GM12878 (cell line): ENCODE measurements at regions not wholly inside any gene's neighbourhood (a gene's known extent, or its start where the extent isn't known, plus 50 kb on each side); places are given as distances from the start of the nearest gene placed in this dataset.
A peak's percentile ranks its signal among the peaks of the same experiment; 100 is the strongest.

Source experiments
- ATAC-seq: fragments of 200-7000 bp; cut with Tn5 transposase; 3 replicates; pipeline ENCODE4 v1.9.1; 2020; ENCODE audit warnings: mild to moderate bottlenecking, moderate library complexity
- BruUV-seq: library from RNA; stranded (reverse); fragments of 400-500 nt; replicated peaks from 2 replicates; lab custom pipeline; 2021; lab: Mats Ljungman, UMichigan
- CTCF ChIA-PET: fragments of 300-600 bp; sonication (Branson Sonifier 250); formaldehyde crosslinking; extraction: SDS; loops from one replicate; lab custom pipeline; 2021; ENCODE audit warnings: inconsistent platforms; lab: Yijun Ruan, JAX
- POLR2A ChIA-PET: fragments of 350-600 bp; formaldehyde crosslinking; extraction: SDS; loops from one replicate; lab custom pipeline; 2021; ENCODE audit warnings: inconsistent platforms; lab: Charles Lee
- RAD21 ChIA-PET: fragments of 300-600 bp; sonication (Branson Sonifier 250); formaldehyde crosslinking; loops from one replicate; lab custom pipeline; 2023; ENCODE audit warnings: antibody characterized with exemption; ENCODE audit not compliant: unreplicated experiment; lab: Charles Lee
- SMC1A ChIA-PET: fragments of 300-600 bp; sonication (Branson Sonifier 250); formaldehyde crosslinking; loops from one replicate; lab custom pipeline; 2023; ENCODE audit not compliant: unreplicated experiment, uncharacterized antibody; lab: Charles Lee
- DNase-seq: peaks from one replicate; pipeline ENCODE4 v3.0.0-alpha.2; 2011; ENCODE audit warnings: low read depth, low spot score
- FAIRE-seq: peaks from 3 replicates; lab custom pipeline; 2011; peaks lifted over from hg19 to GRCh38; lab: Jason Lieb, UNC
- H2AFZ ChIP-seq: 2 replicates; pipeline ENCODE4 v1.6.0; 2011; ENCODE audit warnings: low read depth, low read length, control low read depth; ENCODE audit not compliant: control insufficient read depth
- H3K27ac ChIP-seq: 2 replicates; pipeline ENCODE4 v1.5.1; 2011; ENCODE audit warnings: control low read depth; ENCODE audit not compliant: control insufficient read depth, insufficient read depth
- H3K27me3 ChIP-seq, 2 experiments: replicated peaks in 1 of 2; 2 replicates each; pipeline versions ENCODE4 v1.6.0 to v1.6.1; 2011; ENCODE audit warnings: low read length in 1 of 2; ENCODE audit not compliant: control insufficient read depth in 2 of 2, insufficient read depth in 2 of 2
- H3K36me3 ChIP-seq, 2 experiments: 2 replicates each; pipeline ENCODE4 v1.5.1; 2011; ENCODE audit warnings: low read length in 1 of 2; ENCODE audit not compliant: control insufficient read depth in 2 of 2, insufficient read depth in 2 of 2
- H3K4me1 ChIP-seq: 2 replicates; pipeline ENCODE4 v1.6.1; 2011; ENCODE audit warnings: mild to moderate bottlenecking, low read length, moderate library complexity, mixed read lengths; ENCODE audit not compliant: control insufficient read depth, insufficient read depth
- H3K4me2 ChIP-seq: 2 replicates; pipeline ENCODE4 v1.6.0; 2011; ENCODE audit warnings: control low read depth; ENCODE audit not compliant: control insufficient read depth, insufficient read depth
- H3K4me3 ChIP-seq: fragments of 200-600 bp; sonication (generic); 2 replicates; pipeline ENCODE4 v1.5.1; 2016
- H3K79me2 ChIP-seq: 2 replicates; pipeline ENCODE4 v1.6.0; 2011; ENCODE audit warnings: low read length; ENCODE audit not compliant: control insufficient read depth, insufficient read depth
- H3K9ac ChIP-seq: 2 replicates; pipeline ENCODE4 v1.8.0; 2011; ENCODE audit warnings: low read length, control low read depth, mixed read lengths; ENCODE audit not compliant: control insufficient read depth, insufficient read depth
- H3K9me3 ChIP-seq: replicated peaks from 3 replicates; pipeline ENCODE4 v1.5.1; 2011; ENCODE audit warnings: mild to moderate bottlenecking, low read length; ENCODE audit not compliant: control insufficient read depth, insufficient read depth
- H4K20me1 ChIP-seq: 2 replicates; pipeline ENCODE4 v1.6.0; 2011; ENCODE audit not compliant: control insufficient read depth, insufficient read depth
- CBX3 ChIP-seq: fragments of 200-600 bp; sonication (generic); IDR thresholded peaks from 2 replicates; pipeline ENCODE4 v1.6.1; 2016; ENCODE audit warnings: low read depth, borderline replicate concordance
- EED ChIP-seq: sonication (generic); IDR thresholded peaks from 2 replicates; pipeline ENCODE4 v1.6.1; 2016; ENCODE audit warnings: antibody characterized with exemption, low read depth
- FOXK2 ChIP-seq: fragments of 450-650 bp; IDR thresholded peaks from 2 replicates; pipeline ENCODE4 v1.6.1; 2017; ENCODE audit warnings: mild to moderate bottlenecking, moderate library complexity
- PBX3 ChIP-seq: IDR thresholded peaks from 2 replicates; pipeline ENCODE4 v1.6.1; 2011; ENCODE audit warnings: mild to moderate bottlenecking, low read depth, low read length, moderate library complexity; ENCODE audit not compliant: insufficient replicate concordance
- WRNIP1 ChIP-seq: IDR thresholded peaks from 2 replicates; pipeline ENCODE4 v1.6.1; 2011; ENCODE audit warnings: low read depth, low read length, improper control_type of control experiment, borderline replicate concordance
- WGBS: methylation state at CpG from one replicate; pipeline ENCODE4 v1.1.6; 2016; ENCODE audit warnings: low lambda C conversion rate; ENCODE audit not compliant: insufficient replicate concordance, insufficient coverage; ENCODE audit errors: missing lambda C conversion rate; 5-methylcytosine and 5-hydroxymethylcytosine counted together
- in situ Hi-C: fragments of 300-500 bp; cut with MboI; formaldehyde crosslinking; loops from 9 replicates; pipeline ENCODE4 v1.14.3; 2018; ENCODE audit warnings: mixed read lengths
- intact Hi-C: fragments of 100-400 bp; cut with micrococcal nuclease; formaldehyde crosslinking; loops from one replicate; pipeline ENCODE4 v1.14.2; 2022; ENCODE audit not compliant: unreplicated experiment
- TF ChIP-seq, protein P1 (sequence below): fragments of 450-650 bp; IDR thresholded peaks from 2 replicates; pipeline ENCODE4 v1.6.1; 2017; ENCODE audit warnings: borderline replicate concordance
- TF ChIP-seq, protein P2 (sequence below): fragments of 450-650 bp; IDR thresholded peaks from 2 replicates; pipeline ENCODE4 v1.6.1; 2017; ENCODE audit warnings: mild to moderate bottlenecking, low read depth, inconsistent platforms; ENCODE audit not compliant: poor library complexity, severe bottlenecking

GRCh38 chr14:38496092-38496491, 240.2 kb upstream of the CLEC14A start:
- no peaks in the 10 kb centered on the region for H4K20me1 ChIP-seq
- ChIA-PET RAD21 (no interaction called here), CTCF (no interaction called here), SMC1A (interaction anchor here (0.8 kb wide), 1 partner anchor 9 kb away, joined by 3 read pairs; no protein-coding TSS in a partner anchor), POLR2A (no interaction called here)
- FAIRE-seq (no peak), ATAC-seq (no peak), DNase-seq (no peak)
- no peaks in the 10 kb centered on the region for H3K9me3 ChIP-seq
- no peaks in the 10 kb centered on the region for H3K36me3 ChIP-seq
- H3K27me3 ChIP-seq = no peaks in the 10 kb centered on the region
- H2AFZ ChIP-seq = no peak overlapping the region
- no peaks in the 10 kb centered on the region for H3K4me1 ChIP-seq
- no peaks in the 10 kb centered on the region for H3K79me2 ChIP-seq
- no peak overlapping the region for H3K4me3 ChIP-seq
- TF ChIP-seq PBX3 = no peak
- peak; percentile 18; the same call in 1 of the 2 replicates for TF ChIP-seq FOXK2
- H3K4me2 ChIP-seq = no peak overlapping the region
- WGBS = 0% methylated on average over 1 of the region's 1 CpG
- intact Hi-C loops = no loop called here
- in situ Hi-C loops = no loop called here
- H3K9ac ChIP-seq = no peak overlapping the region
- no peak overlapping the region for H3K27ac ChIP-seq
- no TSS peak for BruUV-seq

- TF ChIP-seq, protein P1, sequence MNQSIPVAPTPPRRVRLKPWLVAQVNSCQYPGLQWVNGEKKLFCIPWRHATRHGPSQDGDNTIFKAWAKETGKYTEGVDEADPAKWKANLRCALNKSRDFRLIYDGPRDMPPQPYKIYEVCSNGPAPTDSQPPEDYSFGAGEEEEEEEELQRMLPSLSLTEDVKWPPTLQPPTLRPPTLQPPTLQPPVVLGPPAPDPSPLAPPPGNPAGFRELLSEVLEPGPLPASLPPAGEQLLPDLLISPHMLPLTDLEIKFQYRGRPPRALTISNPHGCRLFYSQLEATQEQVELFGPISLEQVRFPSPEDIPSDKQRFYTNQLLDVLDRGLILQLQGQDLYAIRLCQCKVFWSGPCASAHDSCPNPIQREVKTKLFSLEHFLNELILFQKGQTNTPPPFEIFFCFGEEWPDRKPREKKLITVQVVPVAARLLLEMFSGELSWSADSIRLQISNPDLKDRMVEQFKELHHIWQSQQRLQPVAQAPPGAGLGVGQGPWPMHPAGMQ = no peak
- no peak for TF ChIP-seq EED
- TF ChIP-seq, protein P2, sequence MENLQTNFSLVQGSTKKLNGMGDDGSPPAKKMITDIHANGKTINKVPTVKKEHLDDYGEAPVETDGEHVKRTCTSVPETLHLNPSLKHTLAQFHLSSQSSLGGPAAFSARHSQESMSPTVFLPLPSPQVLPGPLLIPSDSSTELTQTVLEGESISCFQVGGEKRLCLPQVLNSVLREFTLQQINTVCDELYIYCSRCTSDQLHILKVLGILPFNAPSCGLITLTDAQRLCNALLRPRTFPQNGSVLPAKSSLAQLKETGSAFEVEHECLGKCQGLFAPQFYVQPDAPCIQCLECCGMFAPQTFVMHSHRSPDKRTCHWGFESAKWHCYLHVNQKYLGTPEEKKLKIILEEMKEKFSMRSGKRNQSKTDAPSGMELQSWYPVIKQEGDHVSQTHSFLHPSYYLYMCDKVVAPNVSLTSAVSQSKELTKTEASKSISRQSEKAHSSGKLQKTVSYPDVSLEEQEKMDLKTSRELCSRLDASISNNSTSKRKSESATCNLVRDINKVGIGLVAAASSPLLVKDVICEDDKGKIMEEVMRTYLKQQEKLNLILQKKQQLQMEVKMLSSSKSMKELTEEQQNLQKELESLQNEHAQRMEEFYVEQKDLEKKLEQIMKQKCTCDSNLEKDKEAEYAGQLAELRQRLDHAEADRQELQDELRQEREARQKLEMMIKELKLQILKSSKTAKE = no peak
- no peak for TF ChIP-seq CBX3
- no peak for TF ChIP-seq WRNIP1
- TF ChIP-seq, all 136 proteins: peak for 0
- Histone ChIP-seq H3K4me3 (no peak overlapping the region), H4K20me1 (no peaks in the 10 kb centered on the region), H3K27ac (no peak overlapping the region), H3K4me2 (no peak overlapping the region), H3K4me1 (no peaks in the 10 kb centered on the region), H3K9me3 (no peaks in the 10 kb centered on the region), H3K9ac (no peak overlapping the region), H3K27me3 (no peaks in the 10 kb centered on the region), H3K36me3 (no peaks in the 10 kb centered on the region), H2AFZ (no peak overlapping the region), H3K79me2 (no peaks in the 10 kb centered on the region)
- ATAC-seq = no peak
- ChIA-PET CTCF (interaction anchor here (0.9 kb wide), 1 partner anchor 9 kb away, joined by 3 read pairs; no protein-coding TSS in a partner anchor), POLR2A (no interaction called here), SMC1A (interaction anchor here (1.1 to 2.1 kb wide), 4 partner anchors 14 to 49 kb away, joined by 3 to 7 read pairs (median 4); no protein-coding TSS in a partner anchor), RAD21 (interaction anchor here (1.5 kb wide), 1 partner anchor 88 kb away, joined by 4 read pairs; no protein-coding TSS in a partner anchor)
- BruUV-seq = no TSS peak
- intact Hi-C loops = no loop called here
- in situ Hi-C loops = no loop called here
- FAIRE-seq = no peak
- DNase-seq = peak; percentile 1
Observed at GRCh38 chr14:38490273-38490672, 234.4 kb upstream of the CLEC14A start.
